Stomach (tissue), 4 donors: ENCODE measurements at regions not wholly inside any gene's neighbourhood (a gene's known extent, or its start where the extent isn't known, plus 50 kb on each side); places are given as distances from the start of the nearest gene placed in this dataset.
"Not testable (repeated sequence)": the region's sequence is repeated elsewhere in the genome, so short reads cannot be mapped to it uniquely, and the experiment has no call there.

Experiments
- POLR2A ChIP-seq, 4 donors: fragments of 450-650 bp; IDR thresholded peaks; one replicate each; pipeline ENCODE4 v1.6.1; 2016; ENCODE audit warnings: antibody characterized with exemption in 4 of 4, control low read depth in 2 of 4, mild to moderate bottlenecking in 1 of 4, moderate library complexity in 1 of 4
- POLR2AphosphoS5 ChIP-seq, 3 donors: sonication (generic); formaldehyde crosslinking; IDR thresholded peaks; one replicate each; pipeline ENCODE4 v1.6.1; 2016; ENCODE audit warnings: antibody characterized with exemption in 3 of 3
- TF ChIP-seq, protein P1 (sequence below), 7 experiments: fragments of 450-650 bp in 4 of 7; fragments of 200-600 bp in 3 of 7; sonication (generic) in 3 of 7; IDR thresholded peaks; one replicate each; pipeline ENCODE4 v1.5.1; 2016 to 2019; ENCODE audit warnings: antibody characterized with exemption in 7 of 7, control low read depth in 2 of 7, mild to moderate bottlenecking in 1 of 7

DNA sequence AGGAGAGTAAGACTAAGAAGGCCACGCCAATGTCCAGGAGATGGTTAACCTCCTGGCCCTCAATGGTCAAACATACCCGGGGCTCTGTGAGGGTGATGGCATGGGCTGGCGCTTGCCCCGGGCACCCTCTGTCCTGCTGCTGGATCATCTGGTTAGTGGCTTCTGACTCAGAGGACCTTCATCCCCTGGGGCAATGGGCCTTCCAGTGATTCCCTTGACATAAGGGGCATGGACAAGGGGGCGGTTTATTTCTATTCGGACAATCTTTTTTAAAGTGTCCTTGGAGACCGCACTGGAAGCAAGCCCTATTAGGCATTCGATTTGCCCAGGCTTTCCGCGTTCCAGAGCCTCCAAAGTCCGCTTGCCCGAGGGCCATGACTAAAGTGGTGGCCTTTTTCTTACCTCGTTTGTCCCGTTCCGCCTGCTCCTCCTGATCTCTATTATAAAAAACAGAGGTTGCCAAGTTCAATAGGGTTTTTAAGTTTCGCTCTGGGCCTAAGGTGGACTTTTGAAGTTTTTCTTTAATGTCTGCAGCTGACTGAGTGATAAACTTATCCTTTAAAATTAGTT is 93.4 kb upstream of the RHOBTB1 start:
- TF ChIP-seq, protein P1, sequence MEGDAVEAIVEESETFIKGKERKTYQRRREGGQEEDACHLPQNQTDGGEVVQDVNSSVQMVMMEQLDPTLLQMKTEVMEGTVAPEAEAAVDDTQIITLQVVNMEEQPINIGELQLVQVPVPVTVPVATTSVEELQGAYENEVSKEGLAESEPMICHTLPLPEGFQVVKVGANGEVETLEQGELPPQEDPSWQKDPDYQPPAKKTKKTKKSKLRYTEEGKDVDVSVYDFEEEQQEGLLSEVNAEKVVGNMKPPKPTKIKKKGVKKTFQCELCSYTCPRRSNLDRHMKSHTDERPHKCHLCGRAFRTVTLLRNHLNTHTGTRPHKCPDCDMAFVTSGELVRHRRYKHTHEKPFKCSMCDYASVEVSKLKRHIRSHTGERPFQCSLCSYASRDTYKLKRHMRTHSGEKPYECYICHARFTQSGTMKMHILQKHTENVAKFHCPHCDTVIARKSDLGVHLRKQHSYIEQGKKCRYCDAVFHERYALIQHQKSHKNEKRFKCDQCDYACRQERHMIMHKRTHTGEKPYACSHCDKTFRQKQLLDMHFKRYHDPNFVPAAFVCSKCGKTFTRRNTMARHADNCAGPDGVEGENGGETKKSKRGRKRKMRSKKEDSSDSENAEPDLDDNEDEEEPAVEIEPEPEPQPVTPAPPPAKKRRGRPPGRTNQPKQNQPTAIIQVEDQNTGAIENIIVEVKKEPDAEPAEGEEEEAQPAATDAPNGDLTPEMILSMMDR (IDR thresholded peaks at IDR 0.05), result not testable (repeated sequence)
- not testable (repeated sequence) for TF ChIP-seq POLR2AphosphoS5, POLR2A (IDR thresholded peaks at IDR 0.05)
